GM12878 (cell line): ENCODE measurements at regions not wholly inside any gene's neighbourhood (a gene's known extent, or its start where the extent isn't known, plus 50 kb on each side); places are given as distances from the start of the nearest gene placed in this dataset.

Experiments used
- ATAC-seq: fragments of 200-7000 bp; cut with Tn5 transposase; 3 replicates; pipeline ENCODE4 v1.9.1; 2020; ENCODE audit warnings: mild to moderate bottlenecking, moderate library complexity
- BruUV-seq: library from RNA; stranded (reverse); fragments of 400-500 nt; replicated peaks from 2 replicates; lab custom pipeline; 2021; lab: Mats Ljungman, UMichigan
- CTCF ChIA-PET: fragments of 300-600 bp; sonication (Branson Sonifier 250); formaldehyde crosslinking; extraction: SDS; loops from one replicate; lab custom pipeline; 2021; ENCODE audit warnings: inconsistent platforms; lab: Yijun Ruan, JAX
- POLR2A ChIA-PET: fragments of 350-600 bp; formaldehyde crosslinking; extraction: SDS; loops from one replicate; lab custom pipeline; 2021; ENCODE audit warnings: inconsistent platforms; lab: Charles Lee
- RAD21 ChIA-PET: fragments of 300-600 bp; sonication (Branson Sonifier 250); formaldehyde crosslinking; loops from one replicate; lab custom pipeline; 2023; ENCODE audit warnings: antibody characterized with exemption; ENCODE audit not compliant: unreplicated experiment; lab: Charles Lee
- SMC1A ChIA-PET: fragments of 300-600 bp; sonication (Branson Sonifier 250); formaldehyde crosslinking; loops from one replicate; lab custom pipeline; 2023; ENCODE audit not compliant: unreplicated experiment, uncharacterized antibody; lab: Charles Lee
- DNase-seq: peaks from one replicate; pipeline ENCODE4 v3.0.0-alpha.2; 2011; ENCODE audit warnings: low read depth, low spot score
- FAIRE-seq: peaks from 3 replicates; lab custom pipeline; 2011; peaks lifted over from hg19 to GRCh38; lab: Jason Lieb, UNC
- H2AFZ ChIP-seq: 2 replicates; pipeline ENCODE4 v1.6.0; 2011; ENCODE audit warnings: low read depth, low read length, control low read depth; ENCODE audit not compliant: control insufficient read depth
- H3K27ac ChIP-seq: 2 replicates; pipeline ENCODE4 v1.5.1; 2011; ENCODE audit warnings: control low read depth; ENCODE audit not compliant: control insufficient read depth, insufficient read depth
- H3K27me3 ChIP-seq, 2 experiments: replicated peaks in 1 of 2; 2 replicates each; pipeline versions ENCODE4 v1.6.0 to v1.6.1; 2011; ENCODE audit warnings: low read length in 1 of 2; ENCODE audit not compliant: control insufficient read depth in 2 of 2, insufficient read depth in 2 of 2
- H3K36me3 ChIP-seq, 2 experiments: 2 replicates each; pipeline ENCODE4 v1.5.1; 2011; ENCODE audit warnings: low read length in 1 of 2; ENCODE audit not compliant: control insufficient read depth in 2 of 2, insufficient read depth in 2 of 2
- H3K4me1 ChIP-seq: 2 replicates; pipeline ENCODE4 v1.6.1; 2011; ENCODE audit warnings: mild to moderate bottlenecking, low read length, moderate library complexity, mixed read lengths; ENCODE audit not compliant: control insufficient read depth, insufficient read depth
- H3K4me2 ChIP-seq: 2 replicates; pipeline ENCODE4 v1.6.0; 2011; ENCODE audit warnings: control low read depth; ENCODE audit not compliant: control insufficient read depth, insufficient read depth
- H3K4me3 ChIP-seq: fragments of 200-600 bp; sonication (generic); 2 replicates; pipeline ENCODE4 v1.5.1; 2016
- H3K79me2 ChIP-seq: 2 replicates; pipeline ENCODE4 v1.6.0; 2011; ENCODE audit warnings: low read length; ENCODE audit not compliant: control insufficient read depth, insufficient read depth
- H3K9ac ChIP-seq: 2 replicates; pipeline ENCODE4 v1.8.0; 2011; ENCODE audit warnings: low read length, control low read depth, mixed read lengths; ENCODE audit not compliant: control insufficient read depth, insufficient read depth
- H3K9me3 ChIP-seq: replicated peaks from 3 replicates; pipeline ENCODE4 v1.5.1; 2011; ENCODE audit warnings: mild to moderate bottlenecking, low read length; ENCODE audit not compliant: control insufficient read depth, insufficient read depth
- H4K20me1 ChIP-seq: 2 replicates; pipeline ENCODE4 v1.6.0; 2011; ENCODE audit not compliant: control insufficient read depth, insufficient read depth
- CBX3 ChIP-seq: fragments of 200-600 bp; sonication (generic); IDR thresholded peaks from 2 replicates; pipeline ENCODE4 v1.6.1; 2016; ENCODE audit warnings: low read depth, borderline replicate concordance
- CBX5 ChIP-seq: sonication (generic); IDR thresholded peaks from 2 replicates; pipeline ENCODE4 v1.6.1; 2016; ENCODE audit warnings: low read depth, moderate library complexity, mild to moderate bottlenecking, inconsistent platforms
- CHD4 ChIP-seq: fragments of 200-600 bp; sonication (generic); IDR thresholded peaks from 2 replicates; pipeline ENCODE4 v1.6.1; 2016; ENCODE audit warnings: mild to moderate bottlenecking
- GATAD2B ChIP-seq: fragments of 450-650 bp; conservative IDR thresholded peaks from 2 replicates; pipeline ENCODE4 v1.6.1; 2017; ENCODE audit warnings: low read depth, mild to moderate bottlenecking, moderate library complexity
- HDGF ChIP-seq: fragments of 450-650 bp; IDR thresholded peaks from 2 replicates; pipeline ENCODE4 v1.6.1; 2016; ENCODE audit warnings: antibody characterized with exemption
- KAT2A ChIP-seq: conservative IDR thresholded peaks from 2 replicates; pipeline ENCODE4 v1.6.1; 2011; ENCODE audit warnings: low read depth, low read length; ENCODE audit not compliant: control insufficient read depth
- RBBP5 ChIP-seq: fragments of 200-600 bp; sonication (generic); conservative IDR thresholded peaks from 2 replicates; pipeline ENCODE4 v1.6.1; 2016
- TAF1 ChIP-seq: IDR thresholded peaks from 2 replicates; pipeline ENCODE4 v1.6.1; 2011; ENCODE audit warnings: mild to moderate bottlenecking, low read depth, low read length, borderline replicate concordance
- ZNF24 ChIP-seq: fragments of 450-650 bp; IDR thresholded peaks from 2 replicates; pipeline ENCODE4 v1.6.1; 2017; ENCODE audit warnings: antibody characterized with exemption, mild to moderate bottlenecking
- WGBS: methylation state at CpG from one replicate; pipeline ENCODE4 v1.1.6; 2016; ENCODE audit warnings: low lambda C conversion rate; ENCODE audit not compliant: insufficient replicate concordance, insufficient coverage; ENCODE audit errors: missing lambda C conversion rate; 5-methylcytosine and 5-hydroxymethylcytosine counted together
- in situ Hi-C: fragments of 300-500 bp; cut with MboI; formaldehyde crosslinking; loops from 9 replicates; pipeline ENCODE4 v1.14.3; 2018; ENCODE audit warnings: mixed read lengths
- intact Hi-C: fragments of 100-400 bp; cut with micrococcal nuclease; formaldehyde crosslinking; loops from one replicate; pipeline ENCODE4 v1.14.2; 2022; ENCODE audit not compliant: unreplicated experiment
- TF ChIP-seq, protein P1 (sequence below): fragments of 450-650 bp; IDR thresholded peaks from 2 replicates; pipeline ENCODE4 v1.6.1; 2018; ENCODE audit warnings: borderline replicate concordance, mild to moderate bottlenecking; ENCODE audit not compliant: partially characterized antibody
- TF ChIP-seq, protein P2 (sequence below): fragments of 450-650 bp; conservative IDR thresholded peaks from 2 replicates; pipeline ENCODE4 v1.6.1; 2017; ENCODE audit warnings: mild to moderate bottlenecking, moderate library complexity
- TF ChIP-seq, protein P3 (sequence below): fragments of 450-650 bp; IDR thresholded peaks from 2 replicates; pipeline ENCODE4 v1.6.1; 2017; ENCODE audit warnings: low read depth, mild to moderate bottlenecking, moderate library complexity

DNA sequence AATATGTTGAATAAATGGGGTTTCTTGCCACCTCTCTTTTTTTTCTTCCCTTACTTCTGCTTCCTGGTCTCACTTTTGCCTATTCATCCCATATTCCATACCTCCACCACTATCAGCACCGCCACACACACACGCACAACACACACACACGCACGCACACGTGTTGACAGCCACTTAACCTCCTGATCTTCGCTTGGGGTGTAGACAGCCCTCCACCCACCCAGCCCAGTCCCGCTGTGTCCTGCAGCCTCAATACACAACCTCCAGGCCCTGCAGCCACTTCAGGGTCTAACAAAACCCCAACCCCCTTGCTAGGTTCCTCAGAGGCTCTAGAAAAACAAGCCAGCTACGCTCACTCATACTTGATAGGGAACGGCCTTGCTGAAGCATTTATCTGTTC lies 72.3 kb downstream of the LINC00237 start:
- no peak overlapping the region for H3K9ac ChIP-seq
- no peaks in the 10 kb centered on the region for H3K79me2 ChIP-seq
- ChIA-PET POLR2A (no interaction called here), RAD21 (no interaction called here), SMC1A (no interaction called here), CTCF (no interaction called here)
- H3K4me1 ChIP-seq, result no peaks in the 10 kb centered on the region
- H3K4me3 ChIP-seq, result no peak overlapping the region
- intact Hi-C loops (loop anchor here (10.0 kb wide), 1 partner anchor 169 kb away; no protein-coding TSS in a partner anchor), in situ Hi-C loops (no loop called here)
- no peaks in the 10 kb centered on the region for H3K9me3 ChIP-seq
- ATAC-seq (no peak), FAIRE-seq (no peak), DNase-seq (no peak)
- H3K36me3 ChIP-seq, result no peaks in the 10 kb centered on the region
- TF ChIP-seq KAT2A (no peak), HDGF (no peak), TAF1 (no peak), ZNF24 (no peak), CBX5 (no peak), CBX3 (no peak), CHD4 (no peak), GATAD2B (no peak), RBBP5 (no peak)
- TF ChIP-seq, protein P1, sequence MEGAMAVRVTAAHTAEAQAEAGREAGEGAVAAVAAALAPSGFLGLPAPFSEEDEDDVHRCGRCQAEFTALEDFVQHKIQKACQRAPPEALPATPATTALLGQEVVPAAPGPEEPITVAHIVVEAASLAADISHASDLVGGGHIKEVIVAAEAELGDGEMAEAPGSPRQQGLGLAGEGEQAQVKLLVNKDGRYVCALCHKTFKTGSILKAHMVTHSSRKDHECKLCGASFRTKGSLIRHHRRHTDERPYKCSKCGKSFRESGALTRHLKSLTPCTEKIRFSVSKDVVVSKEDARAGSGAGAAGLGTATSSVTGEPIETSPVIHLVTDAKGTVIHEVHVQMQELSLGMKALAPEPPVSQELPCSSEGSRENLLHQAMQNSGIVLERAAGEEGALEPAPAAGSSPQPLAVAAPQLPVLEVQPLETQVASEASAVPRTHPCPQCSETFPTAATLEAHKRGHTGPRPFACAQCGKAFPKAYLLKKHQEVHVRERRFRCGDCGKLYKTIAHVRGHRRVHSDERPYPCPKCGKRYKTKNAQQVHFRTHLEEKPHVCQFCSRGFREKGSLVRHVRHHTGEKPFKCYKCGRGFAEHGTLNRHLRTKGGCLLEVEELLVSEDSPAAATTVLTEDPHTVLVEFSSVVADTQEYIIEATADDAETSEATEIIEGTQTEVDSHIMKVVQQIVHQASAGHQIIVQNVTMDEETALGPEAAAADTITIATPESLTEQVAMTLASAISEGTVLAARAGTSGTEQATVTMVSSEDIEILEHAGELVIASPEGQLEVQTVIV, result no peak
- TF ChIP-seq, protein P2, sequence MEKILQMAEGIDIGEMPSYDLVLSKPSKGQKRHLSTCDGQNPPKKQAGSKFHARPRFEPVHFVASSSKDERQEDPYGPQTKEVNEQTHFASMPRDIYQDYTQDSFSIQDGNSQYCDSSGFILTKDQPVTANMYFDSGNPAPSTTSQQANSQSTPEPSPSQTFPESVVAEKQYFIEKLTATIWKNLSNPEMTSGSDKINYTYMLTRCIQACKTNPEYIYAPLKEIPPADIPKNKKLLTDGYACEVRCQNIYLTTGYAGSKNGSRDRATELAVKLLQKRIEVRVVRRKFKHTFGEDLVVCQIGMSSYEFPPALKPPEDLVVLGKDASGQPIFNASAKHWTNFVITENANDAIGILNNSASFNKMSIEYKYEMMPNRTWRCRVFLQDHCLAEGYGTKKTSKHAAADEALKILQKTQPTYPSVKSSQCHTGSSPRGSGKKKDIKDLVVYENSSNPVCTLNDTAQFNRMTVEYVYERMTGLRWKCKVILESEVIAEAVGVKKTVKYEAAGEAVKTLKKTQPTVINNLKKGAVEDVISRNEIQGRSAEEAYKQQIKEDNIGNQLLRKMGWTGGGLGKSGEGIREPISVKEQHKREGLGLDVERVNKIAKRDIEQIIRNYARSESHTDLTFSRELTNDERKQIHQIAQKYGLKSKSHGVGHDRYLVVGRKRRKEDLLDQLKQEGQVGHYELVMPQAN, result no peak
- TF ChIP-seq, protein P3, sequence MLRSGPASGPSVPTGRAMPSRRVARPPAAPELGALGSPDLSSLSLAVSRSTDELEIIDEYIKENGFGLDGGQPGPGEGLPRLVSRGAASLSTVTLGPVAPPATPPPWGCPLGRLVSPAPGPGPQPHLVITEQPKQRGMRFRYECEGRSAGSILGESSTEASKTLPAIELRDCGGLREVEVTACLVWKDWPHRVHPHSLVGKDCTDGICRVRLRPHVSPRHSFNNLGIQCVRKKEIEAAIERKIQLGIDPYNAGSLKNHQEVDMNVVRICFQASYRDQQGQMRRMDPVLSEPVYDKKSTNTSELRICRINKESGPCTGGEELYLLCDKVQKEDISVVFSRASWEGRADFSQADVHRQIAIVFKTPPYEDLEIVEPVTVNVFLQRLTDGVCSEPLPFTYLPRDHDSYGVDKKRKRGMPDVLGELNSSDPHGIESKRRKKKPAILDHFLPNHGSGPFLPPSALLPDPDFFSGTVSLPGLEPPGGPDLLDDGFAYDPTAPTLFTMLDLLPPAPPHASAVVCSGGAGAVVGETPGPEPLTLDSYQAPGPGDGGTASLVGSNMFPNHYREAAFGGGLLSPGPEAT, result no peak
- no TSS peak for BruUV-seq
- H4K20me1 ChIP-seq, result no peaks in the 10 kb centered on the region
- peaks cover 0 to 3% of the 10 kb centered on the region in 2 experiments; a peak in 1 of 4 replicates for H3K27me3 ChIP-seq
- H2AFZ ChIP-seq, result no peak overlapping the region
- H3K4me2 ChIP-seq, result no peak overlapping the region
- 50% methylated on average over 9 of the region's 9 CpGs for WGBS
- no peak overlapping the region for H3K27ac ChIP-seq
